HG03280 (cell line): ENCODE measurements at regions not wholly inside any gene's neighbourhood (a gene's known extent, or its start where the extent isn't known, plus 50 kb on each side); places are given as distances from the start of the nearest gene placed in this dataset.

Experiments
- ATAC-seq: cut with Tn5 transposase; IDR thresholded peaks from one replicate; pipeline ENCODE4 v1.9.1; 2021; ENCODE audit warnings: mild to moderate bottlenecking, moderate library complexity; ENCODE audit not compliant: unreplicated experiment

DNA sequence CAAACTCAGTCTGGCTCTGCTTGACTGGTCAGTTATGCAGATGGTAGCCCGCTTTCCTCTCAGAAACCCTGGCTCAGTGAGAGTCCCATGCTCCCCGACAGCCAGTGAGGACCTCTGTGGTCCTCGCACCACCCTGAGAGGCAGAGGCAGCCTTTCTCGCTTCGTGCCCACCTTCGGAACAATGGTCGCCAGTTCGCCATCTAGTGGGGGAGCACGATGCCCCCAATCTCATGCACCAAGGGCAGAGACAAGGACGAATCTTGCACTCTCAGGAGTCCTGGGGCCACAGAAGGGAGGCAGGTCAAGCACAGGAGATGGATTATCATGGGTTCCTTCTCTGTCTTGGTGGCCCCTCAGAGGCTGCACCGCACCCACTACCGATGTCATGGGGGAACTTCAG is 75.2 kb downstream of the RHCG start:
- ATAC-seq = no peak

GRCh38 chr15:89419370-89419984 is 76.9 kb downstream of the RHCG start:
- ATAC-seq = no peak

DNA sequence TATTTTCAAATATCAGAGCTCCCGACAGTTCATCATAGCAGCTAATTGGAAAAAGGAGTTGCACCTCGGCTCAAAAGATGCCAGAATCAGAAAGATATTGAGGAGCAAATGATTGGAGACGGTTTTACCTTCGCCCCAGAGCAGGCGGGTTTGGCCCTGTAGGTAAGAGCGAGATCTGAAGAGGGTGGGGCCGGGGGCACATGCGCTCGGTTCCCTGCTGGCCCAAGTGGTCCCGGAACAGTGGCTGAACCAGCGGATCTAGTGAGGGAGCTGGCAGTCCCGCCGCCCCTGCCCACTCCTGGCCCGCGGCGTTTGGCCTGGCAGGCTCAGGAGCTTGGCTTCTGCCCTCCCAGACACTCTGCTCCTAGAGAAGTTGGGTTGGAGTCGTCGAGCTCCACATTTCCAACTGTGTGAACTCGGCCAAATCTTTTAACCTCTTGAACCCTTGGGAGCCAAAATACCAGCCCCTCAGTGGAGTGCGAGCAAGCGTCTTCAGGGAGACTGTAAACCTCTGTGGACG is 79.1 kb downstream of the RHCG start:
- ATAC-seq = no peak

- ATAC-seq = peak; percentile 77
These were observed 79.8 kb downstream of the RHCG start for GRCh38 chr15:89416339-89417183.

DNA sequence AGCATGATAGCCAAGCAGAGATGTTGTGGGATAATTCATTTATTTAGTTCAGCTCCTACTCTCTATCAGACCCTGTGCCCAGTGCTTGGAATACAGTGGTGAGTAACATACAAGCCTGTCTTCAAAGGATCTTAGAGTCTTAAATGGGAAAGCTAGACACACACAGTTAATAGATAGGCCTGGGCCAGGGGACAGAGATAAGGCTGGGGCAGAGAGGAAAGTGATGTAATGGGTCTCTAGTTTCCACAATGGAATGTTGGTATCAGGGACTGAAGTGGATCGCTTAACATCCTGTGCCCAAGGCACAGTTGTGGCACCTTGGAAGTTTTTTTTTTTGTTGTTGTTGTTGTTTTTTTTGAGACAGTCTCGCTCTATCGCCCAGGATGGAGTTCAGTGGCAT is 79.9 kb upstream of the POLG start:
- no peak for ATAC-seq

GRCh38 chr15:89413877-89414276 is 79.3 kb upstream of the POLG start:
- ATAC-seq = no peak

DNA sequence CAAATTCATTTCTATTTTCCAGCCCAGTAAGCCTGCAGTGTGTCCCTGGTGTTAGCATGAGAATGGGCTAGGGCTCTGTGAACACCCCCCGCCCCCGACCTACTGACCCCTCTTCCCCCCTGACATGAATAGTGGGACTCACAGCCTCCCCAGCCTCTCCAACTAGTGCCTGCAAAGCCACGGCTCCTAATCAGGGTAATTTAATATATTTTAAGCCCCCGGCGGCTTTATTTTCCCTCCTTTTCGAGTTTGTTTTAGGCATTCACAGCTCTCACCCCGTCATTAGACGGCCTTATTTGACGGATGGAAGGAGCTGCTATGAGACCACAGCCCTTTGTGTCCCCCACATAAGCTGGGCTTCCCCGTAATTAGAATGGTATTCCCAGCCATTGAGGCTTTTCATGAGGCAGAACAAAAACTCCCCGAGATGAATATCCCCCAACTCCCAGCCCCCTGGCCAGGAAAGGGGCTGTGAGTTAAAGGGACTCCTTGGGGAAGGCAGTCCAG is 78.3 kb upstream of the POLG start:
- no peak for ATAC-seq

DNA sequence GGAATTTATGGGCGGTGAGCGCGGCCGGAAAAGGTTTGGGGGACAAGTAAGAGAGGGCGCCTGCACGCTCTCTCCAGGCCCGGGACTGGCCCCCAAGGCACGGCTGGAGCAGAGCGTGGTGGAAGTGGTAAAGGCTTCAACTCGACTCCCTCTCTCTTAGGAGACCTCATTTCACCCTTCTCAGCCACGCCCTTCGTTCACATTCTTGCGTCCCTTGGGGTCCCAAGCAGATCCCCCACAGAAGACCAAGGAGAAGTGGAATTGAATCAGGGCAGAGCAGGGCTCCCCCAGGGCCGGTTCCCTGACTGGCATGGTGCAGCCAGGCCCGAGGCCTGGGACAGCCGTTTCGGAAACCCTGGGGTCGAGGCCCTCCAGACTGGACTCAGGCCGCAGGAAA is 75.4 kb upstream of the POLG start:
- no peak for ATAC-seq

GRCh38 chr15:89409184-89410038 is 74.8 kb upstream of the POLG start:
- no peak for ATAC-seq

DNA sequence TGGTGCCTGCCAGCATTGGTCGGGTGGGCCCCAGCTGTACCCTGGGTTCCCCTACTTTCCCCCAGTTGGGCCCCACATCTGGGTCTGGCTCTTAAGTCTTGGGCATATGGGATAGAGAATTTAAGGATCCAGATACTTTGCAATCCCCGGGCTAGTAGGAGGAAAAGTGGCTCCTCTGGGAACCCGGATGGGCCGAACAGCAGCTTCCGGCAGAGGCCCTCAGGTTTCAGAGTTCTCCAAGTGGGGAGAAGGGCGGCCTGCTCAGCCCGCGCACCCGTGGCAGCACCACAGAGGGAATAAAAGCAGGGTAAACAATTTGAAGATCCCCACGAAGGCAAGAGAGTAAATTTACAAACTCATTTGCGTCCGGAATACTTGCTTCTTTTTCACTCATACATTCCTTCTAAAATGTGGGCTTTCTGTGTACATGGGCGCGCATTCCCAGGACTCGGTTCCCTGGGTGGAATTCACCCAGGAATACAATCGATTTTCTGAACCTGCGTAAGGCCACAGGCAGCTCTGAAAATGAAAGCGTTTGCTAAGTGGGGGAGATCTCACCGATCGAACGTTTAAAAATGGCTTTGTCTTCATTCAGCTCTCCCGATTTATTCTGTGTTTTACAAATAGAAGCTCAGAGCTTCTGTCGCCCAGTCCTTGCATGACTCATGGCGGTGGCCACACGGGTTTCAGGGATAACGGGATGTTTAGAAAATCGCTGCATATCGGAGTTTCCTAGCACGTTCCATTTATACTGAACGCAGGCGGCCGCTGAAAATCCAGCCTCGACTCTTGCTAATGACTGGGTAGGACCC is 74.0 kb upstream of the POLG start:
- ATAC-seq = no peak

- no peak for ATAC-seq
These were observed 72.5 kb upstream of the POLG start for GRCh38 chr15:89406940-89407607.

GRCh38 chr15:89406218-89406939 is 71.8 kb upstream of the POLG start:
- ATAC-seq = no peak

GRCh38 chr15:89405494-89405893 is 70.9 kb upstream of the POLG start:
- ATAC-seq = no peak

DNA sequence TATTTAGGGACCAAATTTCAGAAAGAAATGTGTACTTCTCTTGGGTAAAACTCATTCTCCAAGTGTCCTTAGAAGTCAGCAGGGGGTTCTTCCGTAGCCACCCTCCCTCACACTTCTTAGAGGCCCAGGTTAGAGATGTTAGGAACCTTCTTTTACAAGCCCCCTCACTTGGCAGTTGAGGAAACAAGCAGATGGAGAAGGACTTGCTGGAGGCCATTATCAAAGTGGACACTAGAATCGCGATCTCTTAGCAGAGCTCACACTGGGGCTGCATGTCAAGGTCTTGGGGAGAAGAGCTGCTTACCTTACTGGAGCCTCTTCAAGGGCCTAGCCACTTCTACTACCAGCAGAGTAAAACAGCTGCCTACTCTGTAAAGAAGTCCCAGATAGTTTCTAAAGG is 69.4 kb upstream of the POLG start:
- no peak for ATAC-seq

DNA sequence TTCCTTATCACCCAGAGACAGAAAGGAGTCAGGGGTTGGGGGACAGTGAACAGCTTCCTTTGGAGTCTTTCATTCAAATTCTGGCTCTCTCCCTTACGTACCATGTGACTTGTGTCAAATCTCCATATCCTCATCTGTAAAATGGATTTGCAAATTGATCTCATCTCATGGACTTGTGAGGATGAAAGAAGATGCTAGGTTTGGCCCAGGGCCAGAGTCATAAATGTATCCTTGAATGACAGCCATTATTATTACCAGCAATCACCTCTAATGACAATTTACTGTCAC is 67.8 kb upstream of the POLG start:
- no peak for ATAC-seq

GRCh38 chr15:89401631-89402517 is 67.2 kb upstream of the POLG start:
- no peak for ATAC-seq

DNA sequence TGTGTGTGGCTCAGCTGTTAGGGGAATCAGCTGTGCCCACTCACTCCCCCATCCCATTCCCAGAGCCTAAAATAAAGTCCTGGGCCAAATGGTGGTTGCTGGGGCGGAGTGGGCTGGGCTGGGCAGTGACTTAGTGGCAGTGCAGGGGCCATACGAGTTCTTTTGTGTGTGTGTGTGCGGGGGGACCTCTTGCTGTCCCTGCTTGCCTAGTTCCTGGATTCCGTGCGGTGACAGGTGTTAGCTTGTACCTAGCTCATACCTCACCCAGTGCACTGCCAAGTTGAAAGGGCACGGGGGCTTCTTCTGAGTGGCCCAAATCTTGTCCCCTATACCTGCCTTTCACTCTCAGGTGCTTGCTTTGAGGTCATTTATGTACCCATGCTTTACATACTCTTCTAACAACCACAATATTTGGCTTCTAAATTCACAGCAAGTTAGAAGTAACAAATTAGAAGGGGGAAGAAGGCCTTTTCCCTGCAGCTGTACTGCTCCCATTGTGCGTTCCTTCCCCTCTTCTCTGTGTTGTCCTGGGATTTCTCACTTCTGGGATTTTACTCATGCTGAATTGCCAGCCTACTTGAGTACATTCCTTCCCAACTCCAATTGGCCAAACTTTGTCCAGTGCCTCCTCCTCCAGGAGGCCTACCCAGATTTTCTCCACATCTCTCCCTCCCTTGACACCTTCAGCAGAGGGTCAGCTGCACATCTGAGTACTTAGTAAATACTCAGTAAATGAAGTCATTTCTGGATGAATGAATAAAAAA is 66.3 kb upstream of the POLG start:
- ATAC-seq = no peak
